Activated CD4-positive, alpha-beta T cell treated with anti-CD3 and anti-CD28 coated beads for 36 hours (primary cell): ENCODE measurements at regions not wholly inside any gene's neighbourhood (a gene's known extent, or its start where the extent isn't known, plus 50 kb on each side); places are given as distances from the start of the nearest gene placed in this dataset.

Experiments used
- ATAC-seq: fragments of 200-7000 bp; cut with Tn5 transposase; one replicate; pipeline ENCODE4 v1.10.0; 2021; ENCODE audit warnings: mild to moderate bottlenecking, moderate library complexity
- CTCF ChIA-PET: fragments of 350-600 bp; sonication (Branson Sonifier 250); formaldehyde crosslinking; loops from one replicate; lab custom pipeline; 2021; ENCODE audit warnings: antibody characterized with exemption; lab: Charles Lee
- POLR2A ChIA-PET: fragments of 350-600 bp; sonication (Branson Sonifier 250); formaldehyde crosslinking; loops from one replicate; lab custom pipeline; 2021; ENCODE audit warnings: antibody characterized with exemption, inconsistent platforms; lab: Charles Lee
- DNase-seq: peaks from one replicate; pipeline ENCODE4 v3.0.0-alpha.2; 2020
- H3K27ac Mint-ChIP-seq: one replicate; pipeline ENCODE4 v1.8.0; 2021; ENCODE audit warnings: mixed read lengths
- H3K27me3 Mint-ChIP-seq: one replicate; pipeline ENCODE4 v1.8.0; 2021; ENCODE audit warnings: mixed read lengths
- H3K36me3 Mint-ChIP-seq: one replicate; pipeline ENCODE4 v1.8.0; 2021; ENCODE audit warnings: low read depth, mixed read lengths
- H3K4me1 Mint-ChIP-seq: one replicate; pipeline ENCODE4 v1.8.0; 2021; ENCODE audit warnings: mixed read lengths
- H3K4me3 Mint-ChIP-seq: one replicate; pipeline ENCODE4 v1.8.0; 2021; ENCODE audit warnings: mild to moderate bottlenecking, moderate library complexity, mixed read lengths
- H3K9me3 Mint-ChIP-seq: one replicate; pipeline ENCODE4 v1.8.0; 2021; ENCODE audit warnings: low read depth, mixed read lengths
- intact Hi-C, 2 experiments: fragments of 100-400 bp; cut with DNase I in 1 of 2; cut with micrococcal nuclease in 1 of 2; formaldehyde crosslinking; loops; one replicate each; pipeline versions ENCODE4 v1.14.2 to v1.15.1; 2022 to 2024; cut with DNase I, micrococcal nuclease

- intact Hi-C loops: no loop called here
- no peak for ATAC-seq
- CTCF ChIA-PET: no interaction called here
Measured at GRCh38 chrX:140848800-140849199, 139.2 kb downstream of the LINC00632 start.

GRCh38 chrX:140860718-140861117, 141.7 kb upstream of the SPANXB1 start:
- Mint-ChIP-seq H3K4me1 (no peaks in the 10 kb centered on the region), H3K27ac (no peak overlapping the region), H3K4me3 (no peak overlapping the region), H3K27me3 (no peaks in the 10 kb centered on the region), H3K9me3 (no peaks in the 10 kb centered on the region), H3K36me3 (no peaks in the 10 kb centered on the region)
- ChIA-PET POLR2A (no interaction called here), CTCF (no interaction called here)
- DNase-seq: no peak
- ATAC-seq: no peak
- intact Hi-C loops: no loop called here

More at GRCh38 chrX:140848800-140849199, 139.2 kb downstream of the LINC00632 start:
- H3K4me1 Mint-ChIP-seq: no peaks in the 10 kb centered on the region
- H3K36me3 Mint-ChIP-seq: no peaks in the 10 kb centered on the region
- DNase-seq: no peak
- H3K27ac Mint-ChIP-seq: no peak overlapping the region
- no peaks in the 10 kb centered on the region for H3K9me3 Mint-ChIP-seq
- POLR2A ChIA-PET: no interaction called here
- no peak overlapping the region for H3K4me3 Mint-ChIP-seq
- H3K27me3 Mint-ChIP-seq: no peaks in the 10 kb centered on the region

- ChIA-PET CTCF (no interaction called here), POLR2A (no interaction called here)
- intact Hi-C loops: no loop called here
- DNase-seq (no peak), ATAC-seq (no peak)
- peaks cover 2% of the 10 kb centered on the region for H3K9me3 Mint-ChIP-seq
- H3K27ac Mint-ChIP-seq: no peak overlapping the region
- no peaks in the 10 kb centered on the region for H3K4me1 Mint-ChIP-seq
- no peaks in the 10 kb centered on the region for H3K36me3 Mint-ChIP-seq
- no peaks in the 10 kb centered on the region for H3K27me3 Mint-ChIP-seq
- no peak overlapping the region for H3K4me3 Mint-ChIP-seq
Measured at GRCh38 chrX:140866446-140866845, 135.9 kb upstream of the SPANXB1 start.

- H3K27ac Mint-ChIP-seq: no peak overlapping the region
- H3K4me1 Mint-ChIP-seq: peaks cover 10% of the 10 kb centered on the region
- no peaks in the 10 kb centered on the region for H3K36me3 Mint-ChIP-seq
- ChIA-PET POLR2A (no interaction called here), CTCF (no interaction called here)
- no peaks in the 10 kb centered on the region for H3K27me3 Mint-ChIP-seq
- intact Hi-C loops: no loop called here
- H3K9me3 Mint-ChIP-seq: no peaks in the 10 kb centered on the region
- DNase-seq (no peak), ATAC-seq (no peak)
- no peak overlapping the region for H3K4me3 Mint-ChIP-seq
Measured at GRCh38 chrX:140912606-140913005, 89.8 kb upstream of the SPANXB1 start.

- H3K36me3 Mint-ChIP-seq: no peaks in the 10 kb centered on the region
- H3K9me3 Mint-ChIP-seq: no peaks in the 10 kb centered on the region
- ChIA-PET POLR2A (no interaction called here), CTCF (no interaction called here)
- H3K27ac Mint-ChIP-seq: no peak overlapping the region
- H3K4me1 Mint-ChIP-seq: peaks cover 18% of the 10 kb centered on the region
- no peak for ATAC-seq
- intact Hi-C loops: no loop called here
- H3K27me3 Mint-ChIP-seq: no peaks in the 10 kb centered on the region
- no peak overlapping the region for H3K4me3 Mint-ChIP-seq
- no peak for DNase-seq
Measured at GRCh38 chrX:140913802-140914501, 88.4 kb upstream of the SPANXB1 start.

GRCh38 chrX:140916872-140917271, 85.5 kb upstream of the SPANXB1 start:
- ATAC-seq (peak; percentile 50), DNase-seq (no peak)
- intact Hi-C loops: loop anchor here (5.0 kb wide), 2 partner anchors 150 to 360 kb away; no protein-coding TSS in a partner anchor
- H3K27ac Mint-ChIP-seq: peak overlapping the region; percentile 31
- ChIA-PET CTCF (no interaction called here), POLR2A (no interaction called here)
- no peaks in the 10 kb centered on the region for H3K36me3 Mint-ChIP-seq
- H3K27me3 Mint-ChIP-seq: no peaks in the 10 kb centered on the region
- H3K4me3 Mint-ChIP-seq: no peak overlapping the region
- H3K4me1 Mint-ChIP-seq: peaks cover 18% of the 10 kb centered on the region
- no peaks in the 10 kb centered on the region for H3K9me3 Mint-ChIP-seq

GRCh38 chrX:140917354-140918115, 84.9 kb upstream of the SPANXB1 start:
- ATAC-seq (peak; percentile 75), DNase-seq (no peak)
- H3K4me3 Mint-ChIP-seq: no peak overlapping the region
- CTCF ChIA-PET: interaction anchor here (0.8 kb wide), 1 partner anchor 155 kb away, joined by 4 read pairs; no protein-coding TSS in a partner anchor
- peak overlapping the region; percentile 75 for H3K27ac Mint-ChIP-seq
- no peaks in the 10 kb centered on the region for H3K36me3 Mint-ChIP-seq
- H3K27me3 Mint-ChIP-seq: no peaks in the 10 kb centered on the region
- POLR2A ChIA-PET: no interaction called here
- intact Hi-C loops: loop anchor here (2.0 to 5.0 kb wide), 3 partner anchors 150 to 361 kb away; no protein-coding TSS in a partner anchor
- H3K9me3 Mint-ChIP-seq: no peaks in the 10 kb centered on the region
- H3K4me1 Mint-ChIP-seq: peaks cover 18% of the 10 kb centered on the region

- H3K4me3 Mint-ChIP-seq: no peak overlapping the region
- H3K27me3 Mint-ChIP-seq: no peaks in the 10 kb centered on the region
- H3K9me3 Mint-ChIP-seq: no peaks in the 10 kb centered on the region
- DNase-seq: peak; percentile 52
- no peak overlapping the region for H3K27ac Mint-ChIP-seq
- no peaks in the 10 kb centered on the region for H3K36me3 Mint-ChIP-seq
- CTCF ChIA-PET: interaction anchor here (0.8 to 2.2 kb wide), 3 partner anchors 14 to 156 kb away, joined by 3 to 13 read pairs (median 4); no protein-coding TSS in a partner anchor
- intact Hi-C loops: loop anchor here (2.0 to 5.0 kb wide), 3 partner anchors 151 to 360 kb away; no protein-coding TSS in a partner anchor
- H3K4me1 Mint-ChIP-seq: peaks cover 18% of the 10 kb centered on the region
- ATAC-seq: peak; percentile 42
- POLR2A ChIA-PET: no interaction called here
Measured at GRCh38 chrX:140918398-140919038, 83.9 kb upstream of the SPANXB1 start.

- CTCF ChIA-PET: interaction anchor here (2.2 kb wide), 1 partner anchor 12 kb away, joined by 13 read pairs; no protein-coding TSS in a partner anchor
- H3K27ac Mint-ChIP-seq: no peak overlapping the region
- peaks cover 18% of the 10 kb centered on the region for H3K4me1 Mint-ChIP-seq
- H3K9me3 Mint-ChIP-seq: no peaks in the 10 kb centered on the region
- intact Hi-C loops: no loop called here
- POLR2A ChIA-PET: no interaction called here
- H3K4me3 Mint-ChIP-seq: no peak overlapping the region
- ATAC-seq: no peak
- no peaks in the 10 kb centered on the region for H3K36me3 Mint-ChIP-seq
- no peak for DNase-seq
- H3K27me3 Mint-ChIP-seq: no peaks in the 10 kb centered on the region
Measured at GRCh38 chrX:140920416-140920815, 82.0 kb upstream of the SPANXB1 start.

- Mint-ChIP-seq H3K4me1 (peaks cover 3% of the 10 kb centered on the region), H3K27me3 (no peaks in the 10 kb centered on the region), H3K27ac (no peak overlapping the region), H3K9me3 (no peaks in the 10 kb centered on the region), H3K4me3 (no peak overlapping the region), H3K36me3 (no peaks in the 10 kb centered on the region)
- ChIA-PET POLR2A (no interaction called here), CTCF (no interaction called here)
- intact Hi-C loops: no loop called here
- DNase-seq (no peak), ATAC-seq (no peak)
Measured at GRCh38 chrX:140923118-140923517, 79.3 kb upstream of the SPANXB1 start.

GRCh38 chrX:140928739-140929138, 73.7 kb upstream of the SPANXB1 start:
- no peaks in the 10 kb centered on the region for H3K4me1 Mint-ChIP-seq
- ATAC-seq (no peak), DNase-seq (no peak)
- no peak overlapping the region for H3K27ac Mint-ChIP-seq
- no peaks in the 10 kb centered on the region for H3K27me3 Mint-ChIP-seq
- H3K4me3 Mint-ChIP-seq: no peak overlapping the region
- POLR2A ChIA-PET: no interaction called here
- H3K36me3 Mint-ChIP-seq: no peaks in the 10 kb centered on the region
- CTCF ChIA-PET: no interaction called here
- intact Hi-C loops: no loop called here
- H3K9me3 Mint-ChIP-seq: no peaks in the 10 kb centered on the region
